Thoracic aorta (tissue), 2 donors: ENCODE measurements at regions not wholly inside any gene's neighbourhood (a gene's known extent, or its start where the extent isn't known, plus 50 kb on each side); places are given as distances from the start of the nearest gene placed in this dataset.

Experiments
- ATAC-seq: fragments of 150-250 bp; one replicate; pipeline ENCODE4 v1.8.0; 2017; ENCODE audit warnings: low read depth; ENCODE audit not compliant: insufficient number of reproducible peaks, low FRiP score
- DNase-seq: peaks from one replicate; pipeline ENCODE4 v3.0.0-alpha.2; 2020; ENCODE audit warnings: low spot score
- H3K27ac ChIP-seq, 2 donors: fragments of 200-600 bp; sonication (generic); 1 replicate in 1 of 2; 2 replicates in 1 of 2; pipeline ENCODE4 v1.5.1; 2016; ENCODE audit warnings: mild to moderate bottlenecking in 2 of 2, moderate library complexity in 2 of 2
- H3K27me3 ChIP-seq: fragments of 200-600 bp; sonication (generic); replicated peaks from 2 replicates; pipeline ENCODE4 v1.6.0; 2016; ENCODE audit warnings: mild to moderate bottlenecking; ENCODE audit not compliant: insufficient read depth
- H3K36me3 ChIP-seq: fragments of 200-600 bp; sonication (generic); one replicate; pipeline ENCODE4 v1.5.1; 2016
- H3K4me1 ChIP-seq, 2 donors: fragments of 200-600 bp; sonication (generic); 1 replicate in 1 of 2; 2 replicates in 1 of 2; pipeline versions ENCODE4 v1.5.1 to v1.6.0; 2016; ENCODE audit warnings: low read depth in 2 of 2, mild to moderate bottlenecking in 1 of 2; ENCODE audit not compliant: control insufficient read depth in 1 of 2
- H3K4me3 ChIP-seq: fragments of 200-600 bp; sonication (generic); 2 replicates; pipeline ENCODE4 v1.5.1; 2016; ENCODE audit warnings: mild to moderate bottlenecking
- H3K9me3 ChIP-seq: fragments of 200-600 bp; sonication (generic); 2 replicates; pipeline ENCODE4 v1.5.1; 2016
- TF ChIP-seq, protein P1 (sequence below): fragments of 200-600 bp; sonication (generic); IDR thresholded peaks from one replicate; pipeline ENCODE4 v1.5.1; 2019; ENCODE audit warnings: antibody characterized with exemption

DNA sequence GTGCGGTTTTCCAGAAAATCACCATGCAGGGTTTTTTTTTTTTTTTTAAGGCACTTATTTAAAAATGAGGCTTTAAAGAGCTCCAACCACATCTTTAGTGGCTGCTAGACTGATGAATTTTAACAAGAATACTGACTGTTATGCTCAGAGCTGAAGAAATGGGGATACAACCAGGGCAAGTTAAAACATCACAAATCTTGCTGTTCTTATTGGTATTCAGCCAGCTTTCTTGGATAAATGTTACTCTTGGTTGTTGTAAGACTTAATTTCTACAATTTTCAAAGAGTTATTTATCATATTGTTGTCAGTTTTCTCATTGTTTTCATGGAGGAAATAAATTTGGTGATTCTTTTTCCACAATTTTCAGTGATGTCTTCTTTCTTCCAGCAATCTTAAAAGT is 352.8 kb upstream of the FAM174A start:
- no peaks in the 10 kb centered on the region for H3K9me3 ChIP-seq
- no peaks in the 10 kb centered on the region for H3K36me3 ChIP-seq
- no peak for DNase-seq
- H3K27me3 ChIP-seq = no peaks in the 10 kb centered on the region
- ATAC-seq = no peak
- no peak overlapping the region for H3K4me3 ChIP-seq
- TF ChIP-seq, protein P1, sequence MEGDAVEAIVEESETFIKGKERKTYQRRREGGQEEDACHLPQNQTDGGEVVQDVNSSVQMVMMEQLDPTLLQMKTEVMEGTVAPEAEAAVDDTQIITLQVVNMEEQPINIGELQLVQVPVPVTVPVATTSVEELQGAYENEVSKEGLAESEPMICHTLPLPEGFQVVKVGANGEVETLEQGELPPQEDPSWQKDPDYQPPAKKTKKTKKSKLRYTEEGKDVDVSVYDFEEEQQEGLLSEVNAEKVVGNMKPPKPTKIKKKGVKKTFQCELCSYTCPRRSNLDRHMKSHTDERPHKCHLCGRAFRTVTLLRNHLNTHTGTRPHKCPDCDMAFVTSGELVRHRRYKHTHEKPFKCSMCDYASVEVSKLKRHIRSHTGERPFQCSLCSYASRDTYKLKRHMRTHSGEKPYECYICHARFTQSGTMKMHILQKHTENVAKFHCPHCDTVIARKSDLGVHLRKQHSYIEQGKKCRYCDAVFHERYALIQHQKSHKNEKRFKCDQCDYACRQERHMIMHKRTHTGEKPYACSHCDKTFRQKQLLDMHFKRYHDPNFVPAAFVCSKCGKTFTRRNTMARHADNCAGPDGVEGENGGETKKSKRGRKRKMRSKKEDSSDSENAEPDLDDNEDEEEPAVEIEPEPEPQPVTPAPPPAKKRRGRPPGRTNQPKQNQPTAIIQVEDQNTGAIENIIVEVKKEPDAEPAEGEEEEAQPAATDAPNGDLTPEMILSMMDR = no peak
- no peak overlapping the region for H3K27ac ChIP-seq
- no peaks in the 10 kb centered on the region for H3K4me1 ChIP-seq

GRCh38 chr5:100175346-100175745 is 359.8 kb upstream of the FAM174A start:
- H3K36me3 ChIP-seq = no peaks in the 10 kb centered on the region
- DNase-seq (no peak), ATAC-seq (no peak)
- H3K27me3 ChIP-seq = no peaks in the 10 kb centered on the region
- no peak overlapping the region for H3K4me3 ChIP-seq
- H3K27ac ChIP-seq = no peak overlapping the region
- TF ChIP-seq, protein P1 = no peak
- H3K9me3 ChIP-seq = no peaks in the 10 kb centered on the region
- no peaks in the 10 kb centered on the region for H3K4me1 ChIP-seq

GRCh38 chr5:100165309-100165708 is 369.9 kb upstream of the FAM174A start:
- Histone ChIP-seq H3K36me3 (no peaks in the 10 kb centered on the region), H3K27me3 (no peaks in the 10 kb centered on the region), H3K4me3 (no peak overlapping the region), H3K27ac (no peak overlapping the region), H3K4me1 (no peaks in the 10 kb centered on the region), H3K9me3 (no peaks in the 10 kb centered on the region)
- no peak for ATAC-seq
- TF ChIP-seq, protein P1 = no peak
- DNase-seq = no peak

- Histone ChIP-seq H3K27me3 (no peaks in the 10 kb centered on the region), H3K4me1 (no peaks in the 10 kb centered on the region), H3K36me3 (no peaks in the 10 kb centered on the region), H3K27ac (no peak overlapping the region), H3K9me3 (no peaks in the 10 kb centered on the region), H3K4me3 (no peak overlapping the region)
- DNase-seq (no peak), ATAC-seq (no peak)
- TF ChIP-seq, protein P1 = no peak
These were observed 373.3 kb upstream of the FAM174A start for GRCh38 chr5:100161868-100162267.

DNA sequence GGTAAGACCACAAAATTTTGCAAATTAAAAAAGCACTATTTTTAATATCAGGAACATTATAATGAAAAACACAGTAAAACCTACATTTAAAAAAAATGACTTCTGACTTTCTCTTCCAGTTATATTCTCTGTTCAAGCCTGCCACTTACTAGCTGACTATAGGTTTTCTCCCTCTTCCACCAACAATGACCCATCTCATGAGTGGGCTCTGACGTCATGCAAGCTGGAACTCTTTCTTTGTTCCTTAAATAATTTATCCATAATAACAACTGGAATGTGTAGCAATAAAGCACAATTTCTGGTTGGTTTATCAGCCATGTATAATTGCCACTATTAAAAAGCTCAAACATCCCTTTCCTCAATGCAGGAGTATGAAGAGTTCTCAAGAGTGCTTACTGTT is 378.1 kb upstream of the FAM174A start:
- DNase-seq (no peak), ATAC-seq (no peak)
- H3K27me3 ChIP-seq = no peaks in the 10 kb centered on the region
- no peaks in the 10 kb centered on the region for H3K4me1 ChIP-seq
- TF ChIP-seq, protein P1 = no peak
- no peak overlapping the region for H3K4me3 ChIP-seq
- no peak overlapping the region for H3K27ac ChIP-seq
- no peaks in the 10 kb centered on the region for H3K9me3 ChIP-seq
- no peaks in the 10 kb centered on the region for H3K36me3 ChIP-seq
